ENCODE measurements at regions not wholly inside any gene's neighbourhood (a gene's known extent, or its start where the extent isn't known, plus 50 kb on each side); places are given as distances from the start of the nearest gene placed in this dataset.
"Not testable (repeated sequence)": the region's sequence is repeated elsewhere in the genome, so short reads cannot be mapped to it uniquely, and the experiment has no call there.

- no peak for DNase-seq (ENCODE audit: low read depth)
- no peak overlapping the region for H3K4me3 ChIP-seq (replicated peaks; ENCODE audit: low read depth, low read length)
- TF ChIP-seq, protein P1, sequence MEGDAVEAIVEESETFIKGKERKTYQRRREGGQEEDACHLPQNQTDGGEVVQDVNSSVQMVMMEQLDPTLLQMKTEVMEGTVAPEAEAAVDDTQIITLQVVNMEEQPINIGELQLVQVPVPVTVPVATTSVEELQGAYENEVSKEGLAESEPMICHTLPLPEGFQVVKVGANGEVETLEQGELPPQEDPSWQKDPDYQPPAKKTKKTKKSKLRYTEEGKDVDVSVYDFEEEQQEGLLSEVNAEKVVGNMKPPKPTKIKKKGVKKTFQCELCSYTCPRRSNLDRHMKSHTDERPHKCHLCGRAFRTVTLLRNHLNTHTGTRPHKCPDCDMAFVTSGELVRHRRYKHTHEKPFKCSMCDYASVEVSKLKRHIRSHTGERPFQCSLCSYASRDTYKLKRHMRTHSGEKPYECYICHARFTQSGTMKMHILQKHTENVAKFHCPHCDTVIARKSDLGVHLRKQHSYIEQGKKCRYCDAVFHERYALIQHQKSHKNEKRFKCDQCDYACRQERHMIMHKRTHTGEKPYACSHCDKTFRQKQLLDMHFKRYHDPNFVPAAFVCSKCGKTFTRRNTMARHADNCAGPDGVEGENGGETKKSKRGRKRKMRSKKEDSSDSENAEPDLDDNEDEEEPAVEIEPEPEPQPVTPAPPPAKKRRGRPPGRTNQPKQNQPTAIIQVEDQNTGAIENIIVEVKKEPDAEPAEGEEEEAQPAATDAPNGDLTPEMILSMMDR (IDR thresholded peaks at IDR 0.05; ENCODE audit: low read length, missing control alignments): no peak
Measured at GRCh38 chrX:20711366-20711765, 444.7 kb upstream of the RPS6KA3 start.

DNA sequence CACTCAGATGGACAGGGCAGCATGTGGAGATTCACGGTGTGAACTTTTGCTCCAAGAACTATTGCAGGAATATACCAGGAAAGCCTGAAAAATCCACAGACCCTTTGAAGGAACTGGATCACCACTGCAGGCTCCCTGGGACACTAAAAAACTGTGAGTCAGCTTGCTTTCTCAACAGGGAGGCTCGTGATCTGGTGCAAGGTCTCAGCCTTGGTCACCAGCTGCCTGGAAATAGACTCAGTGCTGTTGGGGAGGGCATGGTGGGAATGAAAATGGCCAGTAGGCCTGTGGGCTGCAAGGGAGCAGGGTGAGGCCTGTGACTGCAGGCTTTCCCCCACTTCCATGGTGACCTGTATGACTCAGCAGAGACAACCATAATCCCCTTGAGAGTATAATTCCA lies 426.4 kb upstream of the RPS6KA3 start:
- no peak overlapping the region for H3K4me3 ChIP-seq (replicated peaks; ENCODE audit: low read depth, low read length)
- DNase-seq (ENCODE audit: low read depth): no peak
- TF ChIP-seq, protein P1 (IDR thresholded peaks at IDR 0.05; ENCODE audit: low read length, missing control alignments): no peak

- no peak for DNase-seq (ENCODE audit: low read depth)
- H3K4me3 ChIP-seq (replicated peaks; ENCODE audit: low read depth, low read length): no peak overlapping the region
Measured at GRCh38 chrX:20686256-20686655, 419.5 kb upstream of the RPS6KA3 start.

DNA sequence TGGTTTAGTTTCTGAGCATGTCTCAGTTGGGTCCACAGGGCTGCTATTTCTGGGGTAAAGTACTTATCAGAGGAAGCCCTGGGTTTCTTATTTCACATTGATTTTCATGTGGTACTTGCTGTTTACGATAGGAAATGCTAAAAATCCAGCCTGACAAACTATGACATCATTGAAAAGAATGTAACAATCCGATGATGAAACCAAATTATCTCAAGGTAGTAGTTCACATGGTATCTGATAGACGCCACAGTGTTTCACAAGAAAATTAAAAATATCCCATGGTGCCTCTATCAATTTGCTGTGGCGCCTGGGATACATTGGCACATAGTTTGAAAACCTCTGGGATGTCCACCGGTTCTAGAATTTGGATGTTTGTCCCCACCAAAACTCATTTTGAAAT lies 418.9 kb upstream of the RPS6KA3 start:
- H3K4me3 ChIP-seq (replicated peaks; ENCODE audit: low read depth, low read length): no peak overlapping the region
- no peak for DNase-seq (ENCODE audit: low read depth)
- TF ChIP-seq, protein P1 (IDR thresholded peaks at IDR 0.05; ENCODE audit: low read length, missing control alignments): no peak

More at GRCh38 chrX:20686256-20686655, 419.5 kb upstream of the RPS6KA3 start:
- TF ChIP-seq, protein P1 (IDR thresholded peaks at IDR 0.05; ENCODE audit: low read length, missing control alignments): no peak

DNA sequence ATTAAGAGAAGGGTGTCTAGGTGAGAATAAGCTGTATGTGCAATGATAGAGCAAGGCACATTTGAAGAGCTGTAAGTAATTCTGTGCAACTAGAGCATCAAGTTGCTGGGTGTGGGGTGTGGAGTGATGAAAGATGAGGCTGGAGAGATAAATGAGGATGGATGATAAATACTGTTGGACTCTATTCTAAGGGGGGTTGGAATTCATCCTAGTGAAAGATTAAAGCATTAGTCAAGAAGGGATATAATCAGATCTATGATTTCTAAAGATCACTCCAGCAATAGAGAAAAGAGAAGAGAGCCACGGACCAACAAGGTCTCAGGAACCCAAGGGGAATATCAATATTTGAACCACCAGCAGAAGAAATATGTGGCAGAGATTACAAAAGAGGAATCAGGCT lies 415.0 kb upstream of the RPS6KA3 start:
- DNase-seq (ENCODE audit: low read depth): no peak
- H3K4me3 ChIP-seq (replicated peaks; ENCODE audit: low read depth, low read length): no peak overlapping the region
- TF ChIP-seq, protein P1 (IDR thresholded peaks at IDR 0.05; ENCODE audit: low read length, missing control alignments): no peak

- peak; percentile 1 for DNase-seq (ENCODE audit: low read depth)
- TF ChIP-seq, protein P1 (IDR thresholded peaks at IDR 0.05; ENCODE audit: low read length, missing control alignments): no peak
- no peak overlapping the region for H3K4me3 ChIP-seq (replicated peaks; ENCODE audit: low read depth, low read length)
Measured at GRCh38 chrX:20680998-20681397, 414.3 kb upstream of the RPS6KA3 start.

DNA sequence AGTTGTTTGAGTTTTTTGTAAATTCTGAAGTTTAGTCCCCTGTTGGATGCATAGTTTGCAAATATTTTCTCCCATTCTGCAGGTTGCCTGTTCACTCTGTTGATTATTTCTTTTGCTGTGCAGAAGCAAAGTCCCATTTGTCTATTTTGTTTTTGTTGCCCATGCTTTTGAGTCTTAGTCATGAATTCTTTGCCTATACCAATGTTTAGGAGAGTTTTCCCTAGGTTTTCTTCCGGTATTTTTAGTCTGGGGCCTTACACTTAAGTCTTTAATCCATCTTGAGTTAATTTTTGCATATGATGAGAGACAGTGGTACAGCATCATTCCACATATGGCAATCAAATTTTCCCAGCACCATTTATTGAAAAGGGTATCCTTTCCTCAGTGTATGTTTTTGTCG lies 405.8 kb upstream of the RPS6KA3 start:
- no peak overlapping the region for H3K4me3 ChIP-seq (replicated peaks; ENCODE audit: low read depth, low read length)
- DNase-seq (ENCODE audit: low read depth): no peak
- TF ChIP-seq, protein P1 (IDR thresholded peaks at IDR 0.05; ENCODE audit: low read length, missing control alignments): no peak

DNA sequence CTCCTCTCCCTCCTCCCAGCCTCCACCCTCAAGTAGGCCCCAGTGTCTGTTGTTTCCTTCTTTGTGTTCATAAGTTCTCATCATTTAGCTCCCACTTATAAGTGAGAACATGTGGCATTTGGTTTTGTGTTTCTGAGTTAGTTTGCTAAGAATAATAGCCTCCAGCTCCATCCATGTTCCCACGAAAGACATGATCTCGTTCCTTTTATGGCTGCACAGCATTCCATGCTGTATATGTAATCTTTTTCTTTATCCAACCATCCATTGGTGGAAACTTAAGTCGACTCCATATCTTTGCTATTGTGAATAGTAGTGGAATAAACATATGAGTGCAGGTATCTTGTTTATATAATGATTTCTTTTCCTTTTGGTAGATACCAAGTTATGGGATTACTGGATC lies 405.0 kb upstream of the RPS6KA3 start:
- H3K4me3 ChIP-seq (replicated peaks; ENCODE audit: low read depth, low read length); DNase-seq (ENCODE audit: low read depth): not testable (repeated sequence)
